CD14-positive monocyte (primary cell): ENCODE measurements at regions not wholly inside any gene's neighbourhood (a gene's known extent, or its start where the extent isn't known, plus 50 kb on each side); places are given as distances from the start of the nearest gene placed in this dataset.
"Not testable (repeated sequence)": the region's sequence is repeated elsewhere in the genome, so short reads cannot be mapped to it uniquely, and the experiment has no call there.

Source experiments
- DNase-seq, 3 donors: peaks; one replicate each; pipeline ENCODE4 v3.0.0-alpha.2; 2011 to 2022
- H2AFZ ChIP-seq: 2 replicates; pipeline ENCODE4 v1.6.0; 2012; ENCODE audit warnings: mild to moderate bottlenecking, low read depth, low read length, inconsistent platforms; ENCODE audit not compliant: insufficient read depth, poor library complexity, severe bottlenecking
- H3K27ac ChIP-seq, 2 donors: 1 replicate in 1 of 2; 2 replicates in 1 of 2; pipeline ENCODE4 v1.5.1; 2012 to 2013; ENCODE audit warnings: low read length in 2 of 2, control low read depth in 1 of 2, inconsistent platforms in 1 of 2, low read depth in 1 of 2, mild to moderate bottlenecking in 1 of 2
- H3K27me3 ChIP-seq, 2 donors: one replicate each; pipeline versions ENCODE4 v1.6.0 to v1.6.1; 2011 to 2013; ENCODE audit warnings: low read length in 2 of 2; ENCODE audit not compliant: control insufficient read depth in 2 of 2, insufficient read depth in 2 of 2
- H3K36me3 ChIP-seq, 2 donors: replicated peaks in 1 of 2; 1 replicate in 1 of 2; 2 replicates in 1 of 2; pipeline versions ENCODE4 v1.5.1 to v1.6.1; 2012 to 2013; ENCODE audit warnings: low read length in 2 of 2, control low read depth in 1 of 2, inconsistent platforms in 1 of 2, mild to moderate bottlenecking in 1 of 2; ENCODE audit not compliant: insufficient read depth in 2 of 2, control insufficient read depth in 1 of 2
- H3K4me1 ChIP-seq, 2 donors: 1 replicate in 1 of 2; 2 replicates in 1 of 2; pipeline versions ENCODE4 v1.5.1 to v1.6.1; 2012 to 2013; ENCODE audit warnings: low read length in 2 of 2, control low read depth in 1 of 2, inconsistent platforms in 1 of 2, mild to moderate bottlenecking in 1 of 2, moderate library complexity in 1 of 2; ENCODE audit not compliant: insufficient read depth in 2 of 2, control insufficient read depth in 1 of 2
- H3K4me2 ChIP-seq: replicated peaks from 2 replicates; pipeline ENCODE3; 2012; ENCODE audit warnings: low read length, moderate library complexity, mild to moderate bottlenecking; ENCODE audit not compliant: poor library complexity, severe bottlenecking; ENCODE audit errors: extremely low read depth
- H3K4me3 ChIP-seq, 3 experiments: fragments of 200-600 bp in 1 of 3; sonication (generic) in 1 of 3; replicated peaks in 1 of 3; 1 replicate in 2 of 3; 2 replicates in 1 of 3; pipeline ENCODE4 v1.5.1; 2011 to 2013; ENCODE audit warnings: low read length in 3 of 3, mild to moderate bottlenecking in 3 of 3, control low read depth in 2 of 3, low read depth in 2 of 3, inconsistent platforms in 1 of 3, moderate library complexity in 1 of 3
- H3K79me2 ChIP-seq: 2 replicates; pipeline ENCODE4 v1.6.0; 2012; ENCODE audit warnings: mild to moderate bottlenecking, control low read depth, inconsistent platforms, low read length, moderate library complexity; ENCODE audit not compliant: insufficient read depth
- H3K9ac ChIP-seq: 2 replicates; pipeline ENCODE4 v1.6.0; 2017; ENCODE audit warnings: low read length, mild to moderate bottlenecking; ENCODE audit not compliant: insufficient read depth, poor library complexity, severe bottlenecking
- H3K9me3 ChIP-seq, 2 donors: replicated peaks in 1 of 2; 1 replicate in 1 of 2; 2 replicates in 1 of 2; pipeline versions ENCODE4 v1.5.1 to v1.6.1; 2012 to 2013; ENCODE audit warnings: low read length in 2 of 2, control low read depth in 1 of 2; ENCODE audit not compliant: control insufficient read depth in 1 of 2, insufficient read depth in 1 of 2
- H4K20me1 ChIP-seq: 2 replicates; pipeline ENCODE4 v1.6.0; 2012; ENCODE audit warnings: mild to moderate bottlenecking, low read length, control low read depth, moderate library complexity; ENCODE audit not compliant: insufficient read depth
- H3K27ac Mint-ChIP-seq, 7 donors: one replicate each; pipeline ENCODE4 v1.8.0; 2020; ENCODE audit warnings: mild to moderate bottlenecking in 7 of 7, mixed read lengths in 7 of 7, moderate library complexity in 6 of 7, inconsistent platforms in 2 of 7
- H3K27me3 Mint-ChIP-seq, 3 donors: one replicate each; pipeline ENCODE4 v1.8.0; 2021 to 2022; ENCODE audit warnings: low read depth in 3 of 3, mild to moderate bottlenecking in 3 of 3, mixed read lengths in 3 of 3, moderate library complexity in 3 of 3, inconsistent platforms in 1 of 3
- H3K36me3 Mint-ChIP-seq, 2 donors: one replicate each; pipeline ENCODE4 v1.8.0; 2020; ENCODE audit warnings: mixed read lengths in 2 of 2, inconsistent platforms in 1 of 2, mild to moderate bottlenecking in 1 of 2
- H3K4me1 Mint-ChIP-seq: one replicate; pipeline ENCODE4 v1.8.0; 2020; ENCODE audit warnings: mild to moderate bottlenecking, mixed read lengths
- H3K4me3 Mint-ChIP-seq, 2 donors: one replicate each; pipeline ENCODE4 v1.8.0; 2020; ENCODE audit warnings: mild to moderate bottlenecking in 2 of 2, mixed read lengths in 2 of 2, moderate library complexity in 1 of 2
- H3K9me3 Mint-ChIP-seq, 7 donors: one replicate each; pipeline ENCODE4 v1.8.0; 2020 to 2022; ENCODE audit warnings: mixed read lengths in 7 of 7, mild to moderate bottlenecking in 6 of 7, moderate library complexity in 6 of 7, inconsistent platforms in 2 of 7
- CTCF ChIP-seq: fragments of 200-600 bp; IDR thresholded peaks from one replicate; pipeline ENCODE4 v1.8.0; 2022; ENCODE audit warnings: antibody characterized with exemption, mild to moderate bottlenecking
- WGBS: methylation state at CpG from one replicate; pipeline ENCODE4 v1.1.5; 2013; ENCODE audit warnings: missing lambda C conversion rate; ENCODE audit not compliant: insufficient coverage; 5-methylcytosine and 5-hydroxymethylcytosine counted together
- intact Hi-C, 2 donors: fragments of 100-400 bp; cut with micrococcal nuclease; formaldehyde crosslinking; loops; one replicate each; pipeline versions ENCODE4 v1.15.0 to v1.15.1; 2023

- no peaks in the 10 kb centered on the region for H4K20me1 ChIP-seq
- H3K9ac ChIP-seq = no peak overlapping the region
- no peak overlapping the region for H3K4me2 ChIP-seq
- no peak for TF ChIP-seq CTCF
- intact Hi-C loops = no loop called here
- H3K9me3 ChIP-seq = no peaks in the 10 kb centered on the region
- H3K36me3 ChIP-seq = no peaks in the 10 kb centered on the region
- peaks cover 0 to 7% (median 6%) of the 10 kb centered on the region in 3 donors for H3K27me3 Mint-ChIP-seq
- H3K4me3 Mint-ChIP-seq = no peak overlapping the region
- no peaks in the 10 kb centered on the region for H3K36me3 Mint-ChIP-seq
- no peaks in the 10 kb centered on the region for H3K79me2 ChIP-seq
- no peaks in the 10 kb centered on the region for H3K4me1 ChIP-seq
- H3K27me3 ChIP-seq = no peaks in the 10 kb centered on the region
- H3K9me3 Mint-ChIP-seq = peaks cover 0 to 3% (median 0%) of the 10 kb centered on the region in 7 donors
- no peak overlapping the region for H3K27ac ChIP-seq
- WGBS = 95% methylated on average over 14 of the region's 16 CpGs
- no peak overlapping the region for H3K27ac Mint-ChIP-seq
- DNase-seq = no peak
- H2AFZ ChIP-seq = no peak overlapping the region
- H3K4me3 ChIP-seq = no peak overlapping the region
- no peaks in the 10 kb centered on the region for H3K4me1 Mint-ChIP-seq
Measured at GRCh38 chr2:236380051-236380612, 115.9 kb upstream of the ASB18 start.

GRCh38 chr2:236381253-236381652 lies 117.0 kb upstream of the ASB18 start:
- DNase-seq, H3K27me3 ChIP-seq, H3K79me2 ChIP-seq, H3K9ac ChIP-seq, H3K4me1 Mint-ChIP-seq, H3K4me1 ChIP-seq, H3K27me3 Mint-ChIP-seq, H3K9me3 ChIP-seq, H3K27ac Mint-ChIP-seq, H3K4me3 ChIP-seq, H3K36me3 Mint-ChIP-seq, H3K4me3 Mint-ChIP-seq, intact Hi-C loops, H3K4me2 ChIP-seq, H4K20me1 ChIP-seq, H3K36me3 ChIP-seq, H3K27ac ChIP-seq, H3K9me3 Mint-ChIP-seq, H2AFZ ChIP-seq: not testable (repeated sequence)
- no CpG with 5 or more reads among the region's 6 CpGs for WGBS

GRCh38 chr2:236389284-236390216 lies 125.3 kb upstream of the ASB18 start:
- H3K4me2 ChIP-seq, intact Hi-C loops, H2AFZ ChIP-seq, H3K4me1 Mint-ChIP-seq, H3K4me3 Mint-ChIP-seq, H3K27me3 Mint-ChIP-seq, H3K4me3 ChIP-seq, H3K79me2 ChIP-seq, H3K9me3 ChIP-seq, H3K27me3 ChIP-seq, H3K4me1 ChIP-seq, H3K27ac Mint-ChIP-seq, H3K27ac ChIP-seq, H4K20me1 ChIP-seq, H3K36me3 ChIP-seq, H3K36me3 Mint-ChIP-seq, H3K9me3 Mint-ChIP-seq, DNase-seq, H3K9ac ChIP-seq: not testable (repeated sequence)
- WGBS = 96% methylated on average over 16 of the region's 30 CpGs
